ENCODE measurements at regions not wholly inside any gene's neighbourhood (a gene's known extent, or its start where the extent isn't known, plus 50 kb on each side); places are given as distances from the start of the nearest gene placed in this dataset.

- peaks cover 5% of the 10 kb centered on the region for H3K27me3 ChIP-seq
- 65 to 70% (median 68%) methylated on average over 12 of the region's 12 CpGs for WGBS, 4 donors
Observed at GRCh38 chr20:59448851-59449444, 148.5 kb downstream of the EDN3 start.

DNA sequence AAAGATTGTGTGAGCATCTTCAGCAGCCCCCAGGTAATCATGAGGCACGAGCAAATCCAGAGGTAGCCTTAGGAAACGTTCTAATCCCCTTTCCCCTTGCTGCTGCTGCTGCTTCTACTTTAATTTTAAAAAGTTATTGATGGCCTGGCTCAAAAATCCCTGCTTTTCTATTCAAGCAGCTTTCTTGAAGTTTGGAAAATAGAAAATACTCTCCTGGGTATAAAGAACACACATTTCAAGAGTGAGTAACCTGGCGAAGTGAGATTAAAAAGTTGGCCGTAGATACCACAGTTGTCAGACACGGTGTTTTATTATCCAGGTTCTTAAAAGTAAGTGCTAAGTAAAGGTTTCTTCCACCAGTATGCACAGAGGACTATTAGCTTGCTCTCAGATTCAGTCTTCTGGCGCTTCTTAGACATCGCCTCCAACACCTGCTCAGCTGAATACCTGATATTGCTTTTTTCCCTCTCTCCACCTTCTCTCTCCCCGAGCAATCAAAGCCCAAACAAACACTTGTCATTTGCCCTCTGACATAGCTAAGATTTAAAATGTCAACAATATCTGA is 150.7 kb downstream of the EDN3 start:
- no peaks in the 10 kb centered on the region for H3K4me1 ChIP-seq (replicated peaks in 1 of 2)
- H3K4me3 ChIP-seq: no peak overlapping the region
- 80 to 86% (median 81%) methylated on average over 8 of the region's 8 CpGs for WGBS, 4 donors
- H3K9me3 ChIP-seq (replicated peaks in 1 of 3): no peaks in the 10 kb centered on the region
- H3K27ac ChIP-seq: no peak overlapping the region
- no peak for DNase-seq
- H3K36me3 ChIP-seq (replicated peaks in 1 of 2): no peaks in the 10 kb centered on the region
- TF ChIP-seq CTCF (IDR thresholded peaks at IDR 0.05) (no peak), POLR2A (IDR thresholded peaks at IDR 0.05) (no peak)
- intact Hi-C loops (cut with DNase I): no loop called here
- no peaks in the 10 kb centered on the region for H3K27me3 ChIP-seq

More at GRCh38 chr20:59448851-59449444, 148.5 kb downstream of the EDN3 start:
- TF ChIP-seq POLR2A (IDR thresholded peaks at IDR 0.05): no peak
- no peak for TF ChIP-seq CTCF (IDR thresholded peaks at IDR 0.05)
- intact Hi-C loops (cut with DNase I): no loop called here
- H3K9me3 ChIP-seq (replicated peaks in 1 of 3): no peaks in the 10 kb centered on the region
- no peaks in the 10 kb centered on the region for H3K36me3 ChIP-seq (replicated peaks in 1 of 2)
- H3K4me3 ChIP-seq: no peak overlapping the region
- H3K4me1 ChIP-seq (replicated peaks in 1 of 2): no peaks in the 10 kb centered on the region
- H3K27ac ChIP-seq: no peak overlapping the region
- no peak for DNase-seq

DNA sequence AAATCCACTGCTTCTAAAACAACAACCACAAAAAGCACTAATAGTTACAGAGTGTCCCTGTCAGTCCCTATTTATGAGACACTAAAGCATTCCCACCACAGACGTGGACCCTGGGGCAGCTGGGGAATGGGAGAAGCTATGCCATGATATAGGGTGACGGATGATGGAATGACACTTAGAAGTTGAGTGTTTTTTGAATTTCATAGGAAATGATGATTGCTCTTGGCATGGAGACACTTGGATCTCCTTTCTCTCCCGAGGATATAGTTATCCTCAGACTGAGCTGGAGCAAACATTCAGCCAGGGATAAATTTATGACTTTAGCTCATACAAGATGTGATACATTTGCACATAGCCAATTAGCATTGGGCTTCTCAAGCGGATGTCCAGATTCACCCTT is 151.2 kb downstream of the EDN3 start:
- intact Hi-C loops (cut with DNase I): no loop called here
- Histone ChIP-seq H3K4me1 (replicated peaks in 1 of 2) (no peaks in the 10 kb centered on the region), H3K27me3 (no peaks in the 10 kb centered on the region), H3K9me3 (replicated peaks in 1 of 3) (no peaks in the 10 kb centered on the region), H3K27ac (no peak overlapping the region), H3K36me3 (replicated peaks in 1 of 2) (no peaks in the 10 kb centered on the region), H3K4me3 (no peak overlapping the region)
- 68 to 77% (median 74%) methylated on average over 4 of the region's 4 CpGs for WGBS, 4 donors
- DNase-seq: no peak
- TF ChIP-seq CTCF (IDR thresholded peaks at IDR 0.05) (no peak), POLR2A (IDR thresholded peaks at IDR 0.05) (no peak)

GRCh38 chr20:59452856-59453255 is 151.5 kb upstream of the PHACTR3 start:
- H3K9me3 ChIP-seq (replicated peaks in 1 of 3): no peaks in the 10 kb centered on the region
- H3K4me3 ChIP-seq: no peak overlapping the region
- intact Hi-C loops (cut with DNase I): no loop called here

More at GRCh38 chr20:59452856-59453255, 151.5 kb upstream of the PHACTR3 start:
- no peak for DNase-seq
- no peak for TF ChIP-seq CTCF (IDR thresholded peaks at IDR 0.05)
- no peak for TF ChIP-seq POLR2A (IDR thresholded peaks at IDR 0.05)
- H3K27me3 ChIP-seq: no peaks in the 10 kb centered on the region
- H3K27ac ChIP-seq: no peak overlapping the region
- 79 to 91% (median 91%) methylated on average over 12 to 13 of the region's 13 CpGs for WGBS, 4 donors
- H3K4me1 ChIP-seq (replicated peaks in 1 of 2): no peaks in the 10 kb centered on the region
- no peaks in the 10 kb centered on the region for H3K36me3 ChIP-seq (replicated peaks in 1 of 2)
